ENCODE measurements at regions not wholly inside any gene's neighbourhood (a gene's known extent, or its start where the extent isn't known, plus 50 kb on each side); places are given as distances from the start of the nearest gene placed in this dataset.
"Not testable (repeated sequence)": the region's sequence is repeated elsewhere in the genome, so short reads cannot be mapped to it uniquely, and the experiment has no call there.

DNA sequence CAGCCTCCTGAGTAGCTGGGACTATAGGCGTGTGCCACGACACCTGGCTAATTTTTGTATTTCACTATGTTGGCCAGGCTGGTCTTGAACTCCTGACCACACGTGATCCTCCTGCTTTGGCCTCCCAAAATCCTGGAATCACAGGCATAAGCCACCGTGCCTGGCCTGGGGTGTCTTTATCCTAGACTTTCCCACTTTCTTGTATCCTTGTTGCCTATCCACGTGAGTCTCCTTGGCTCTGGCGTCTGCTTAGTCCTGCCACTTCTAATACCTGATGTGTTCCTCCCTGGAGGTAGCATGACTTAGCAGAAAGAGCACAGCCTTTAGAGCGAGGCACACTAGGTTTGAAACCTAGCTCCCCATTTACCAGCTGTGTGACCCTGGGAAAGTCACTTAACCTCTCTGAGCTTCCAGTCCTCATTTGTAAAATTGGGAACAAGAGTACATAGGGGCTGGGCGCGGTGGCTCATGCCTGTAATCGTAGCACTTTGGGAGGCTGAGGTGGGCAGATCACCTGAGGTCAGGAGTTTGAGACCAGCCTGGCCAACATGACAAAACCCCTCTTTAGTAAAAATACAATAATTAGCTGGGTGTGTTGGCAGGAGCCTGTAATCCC is 344.6 kb downstream of the TYW1 start:
- no peak for DNase-seq (ENCODE audit: low spot score)
- Mint-ChIP-seq H3K27ac (no peak overlapping the region), H3K36me3 (ENCODE audit: low read depth) (peaks cover 6% of the 10 kb centered on the region), H3K27me3 (ENCODE audit: insufficient read depth) (no peaks in the 10 kb centered on the region), H3K9me3 (no peaks in the 10 kb centered on the region), H3K4me3 (no peak overlapping the region), H3K4me1 (ENCODE audit: low read depth) (no peaks in the 10 kb centered on the region)
- intact Hi-C loops (cut with micrococcal nuclease), result no loop called here

DNA sequence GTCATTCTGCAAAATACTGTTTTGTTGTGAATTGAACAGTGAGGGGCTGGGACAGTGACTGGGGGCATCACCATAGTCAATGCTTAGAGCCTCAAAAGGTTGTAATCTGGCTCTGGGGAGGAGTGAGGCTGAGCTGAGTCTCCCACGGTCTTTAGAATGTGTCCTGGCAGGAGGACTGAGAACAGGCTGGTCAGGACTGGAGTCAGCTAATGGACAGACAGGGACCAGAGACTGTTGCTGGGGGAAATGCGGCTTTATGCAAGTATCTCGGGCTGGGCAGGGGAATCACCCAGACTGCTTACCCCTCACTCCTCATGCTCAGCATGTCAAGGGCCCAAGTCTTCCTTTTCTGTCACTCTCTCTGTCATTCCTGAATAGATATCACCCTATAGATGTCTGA is 346.5 kb downstream of the TYW1 start:
- no peaks in the 10 kb centered on the region for H3K9me3 Mint-ChIP-seq
- H3K4me1 Mint-ChIP-seq (ENCODE audit: low read depth), result no peaks in the 10 kb centered on the region
- DNase-seq (ENCODE audit: low spot score), result no peak
- intact Hi-C loops (cut with micrococcal nuclease), result no loop called here
- no peaks in the 10 kb centered on the region for H3K27me3 Mint-ChIP-seq (ENCODE audit: insufficient read depth)
- peaks cover 6% of the 10 kb centered on the region for H3K36me3 Mint-ChIP-seq (ENCODE audit: low read depth)
- no peak overlapping the region for H3K27ac Mint-ChIP-seq
- H3K4me3 Mint-ChIP-seq, result no peak overlapping the region

DNA sequence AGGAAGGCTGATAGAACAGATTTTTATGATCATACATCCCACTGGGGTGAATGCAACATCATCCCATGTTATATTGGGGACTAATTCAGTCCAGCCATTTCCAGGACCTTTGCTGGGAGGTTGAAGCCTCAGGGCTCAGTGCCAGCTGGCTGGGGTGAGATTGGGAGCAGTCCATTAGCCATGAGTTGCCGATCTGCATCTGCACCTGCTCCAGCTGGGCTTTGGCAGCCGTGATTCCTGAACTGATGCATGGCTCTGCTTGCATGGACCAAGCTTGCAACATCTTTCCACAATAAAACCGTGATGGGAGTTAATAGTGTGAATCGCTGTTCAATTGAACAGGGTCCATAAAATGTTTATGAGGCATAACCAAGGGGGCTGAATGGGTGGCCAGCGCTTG is 346.9 kb downstream of the TYW1 start:
- H3K4me1 Mint-ChIP-seq (ENCODE audit: low read depth), result no peaks in the 10 kb centered on the region
- H3K36me3 Mint-ChIP-seq (ENCODE audit: low read depth), result peaks cover 6% of the 10 kb centered on the region
- intact Hi-C loops (cut with micrococcal nuclease), result no loop called here
- H3K9me3 Mint-ChIP-seq, result no peaks in the 10 kb centered on the region
- no peak overlapping the region for H3K4me3 Mint-ChIP-seq
- DNase-seq (ENCODE audit: low spot score), result no peak
- H3K27ac Mint-ChIP-seq, result no peak overlapping the region
- H3K27me3 Mint-ChIP-seq (ENCODE audit: insufficient read depth), result no peaks in the 10 kb centered on the region

DNA sequence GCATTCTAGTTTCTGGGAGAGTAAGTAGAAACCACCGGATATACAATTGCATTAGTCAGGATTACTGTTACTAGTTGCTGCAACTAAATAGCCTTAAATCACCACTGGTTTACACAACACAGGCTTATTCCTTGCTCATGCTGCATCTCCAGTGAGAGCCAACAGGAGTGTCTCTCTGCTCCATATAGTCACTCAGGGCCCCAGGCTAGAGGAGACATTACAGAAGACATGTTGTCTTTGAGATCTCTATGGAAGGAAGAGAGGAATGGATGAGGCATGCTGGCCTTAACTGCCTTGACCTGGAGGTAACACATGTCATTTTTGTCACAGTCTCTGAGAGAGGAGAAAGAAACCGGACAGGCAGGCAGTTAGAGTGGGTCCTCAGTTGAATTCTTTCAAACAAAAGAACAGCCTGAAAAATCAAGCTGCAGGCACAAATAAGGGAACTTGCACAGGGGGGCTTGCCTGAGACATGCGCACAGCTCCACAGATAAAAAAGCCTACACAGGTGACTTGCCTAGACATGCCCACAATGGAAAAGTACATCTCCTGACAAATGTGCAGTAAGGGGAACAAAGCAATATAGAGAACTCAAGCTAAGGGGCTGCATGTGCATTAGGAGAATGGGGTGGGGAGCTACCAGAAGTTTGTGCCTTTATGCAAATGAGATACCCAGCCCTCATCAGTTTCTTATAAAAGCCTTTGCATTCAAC is 348.0 kb downstream of the TYW1 start:
- intact Hi-C loops (cut with micrococcal nuclease), result no loop called here
- peaks cover 6% of the 10 kb centered on the region for H3K36me3 Mint-ChIP-seq (ENCODE audit: low read depth)
- no peak overlapping the region for H3K4me3 Mint-ChIP-seq
- no peaks in the 10 kb centered on the region for H3K9me3 Mint-ChIP-seq
- no peaks in the 10 kb centered on the region for H3K27me3 Mint-ChIP-seq (ENCODE audit: insufficient read depth)
- DNase-seq (ENCODE audit: low spot score), result no peak
- no peak overlapping the region for H3K27ac Mint-ChIP-seq
- H3K4me1 Mint-ChIP-seq (ENCODE audit: low read depth), result no peaks in the 10 kb centered on the region

DNA sequence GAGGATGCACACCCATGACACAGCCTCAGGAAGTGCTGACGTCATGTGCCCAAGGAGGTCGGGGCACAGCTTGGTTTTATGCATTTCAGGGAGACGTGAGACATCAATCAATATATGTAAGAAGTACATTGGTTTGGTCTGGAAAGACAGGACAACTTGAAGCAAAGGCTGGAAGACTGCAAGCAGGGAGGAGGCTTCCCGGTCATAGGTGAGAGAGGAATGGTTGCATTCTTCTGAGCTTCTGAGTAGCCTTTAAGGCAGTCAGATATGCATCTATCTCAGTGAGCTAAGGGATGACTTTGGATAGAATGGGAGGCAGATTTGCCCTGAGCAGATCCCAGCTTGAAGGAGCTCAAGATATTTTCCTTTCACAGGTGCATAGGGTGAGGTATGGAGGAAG is 349.5 kb downstream of the TYW1 start:
- Mint-ChIP-seq H3K36me3 (ENCODE audit: low read depth) (peaks cover 5% of the 10 kb centered on the region), H3K4me1 (ENCODE audit: low read depth) (no peaks in the 10 kb centered on the region), H3K9me3 (no peaks in the 10 kb centered on the region), H3K4me3 (no peak overlapping the region), H3K27me3 (ENCODE audit: insufficient read depth) (no peaks in the 10 kb centered on the region), H3K27ac (no peak overlapping the region)
- no peak for DNase-seq (ENCODE audit: low spot score)
- intact Hi-C loops (cut with micrococcal nuclease), result no loop called here

DNA sequence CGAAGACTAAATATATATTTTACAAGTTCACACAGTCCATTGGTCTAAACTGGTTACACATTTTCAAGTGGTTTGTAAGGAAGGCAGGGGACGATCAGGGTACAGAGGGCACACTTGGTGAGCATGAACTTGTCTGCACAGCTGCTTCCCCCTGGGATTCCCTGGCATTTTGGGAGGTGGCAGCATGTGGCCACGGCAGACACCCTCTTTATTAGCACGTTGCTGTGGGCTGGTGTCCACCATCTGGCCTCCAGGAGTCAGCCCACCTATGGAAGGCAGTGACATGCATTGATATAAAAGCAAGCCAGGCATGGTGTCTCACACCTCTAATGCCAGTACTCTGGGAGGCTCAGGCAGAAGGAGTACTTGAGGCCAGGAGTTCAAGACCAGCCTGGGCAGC is 350.2 kb downstream of the TYW1 start:
- no peaks in the 10 kb centered on the region for H3K4me1 Mint-ChIP-seq (ENCODE audit: low read depth)
- intact Hi-C loops (cut with micrococcal nuclease), result no loop called here
- peaks cover 5% of the 10 kb centered on the region for H3K36me3 Mint-ChIP-seq (ENCODE audit: low read depth)
- no peak overlapping the region for H3K27ac Mint-ChIP-seq
- no peaks in the 10 kb centered on the region for H3K27me3 Mint-ChIP-seq (ENCODE audit: insufficient read depth)
- H3K4me3 Mint-ChIP-seq, result no peak overlapping the region
- no peaks in the 10 kb centered on the region for H3K9me3 Mint-ChIP-seq
- DNase-seq (ENCODE audit: low spot score), result no peak

DNA sequence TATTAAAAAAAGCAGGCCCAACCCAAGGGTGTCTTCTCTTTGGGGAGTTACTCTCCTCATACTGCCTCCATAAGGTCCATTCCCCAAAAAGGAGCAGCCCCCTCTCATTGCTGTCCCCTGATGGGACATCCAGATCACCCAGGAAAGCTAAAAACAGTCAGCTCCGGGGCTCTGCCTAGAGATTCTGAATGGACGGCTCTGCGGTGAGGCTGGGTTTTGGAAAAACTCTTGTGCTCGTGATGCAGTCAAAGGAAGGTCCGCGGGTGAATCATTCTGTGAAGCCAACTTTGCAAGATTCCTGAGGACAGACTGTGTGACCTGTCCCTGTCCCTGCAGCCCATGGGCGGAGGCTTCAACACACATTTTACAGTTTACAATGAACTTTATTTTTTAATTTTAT is 351.5 kb downstream of the TYW1 start:
- no peak overlapping the region for H3K4me3 Mint-ChIP-seq
- H3K9me3 Mint-ChIP-seq, result no peaks in the 10 kb centered on the region
- no peaks in the 10 kb centered on the region for H3K4me1 Mint-ChIP-seq (ENCODE audit: low read depth)
- peaks cover 2% of the 10 kb centered on the region for H3K36me3 Mint-ChIP-seq (ENCODE audit: low read depth)
- intact Hi-C loops (cut with micrococcal nuclease), result no loop called here
- no peaks in the 10 kb centered on the region for H3K27me3 Mint-ChIP-seq (ENCODE audit: insufficient read depth)
- no peak overlapping the region for H3K27ac Mint-ChIP-seq
- DNase-seq (ENCODE audit: low spot score), result no peak

DNA sequence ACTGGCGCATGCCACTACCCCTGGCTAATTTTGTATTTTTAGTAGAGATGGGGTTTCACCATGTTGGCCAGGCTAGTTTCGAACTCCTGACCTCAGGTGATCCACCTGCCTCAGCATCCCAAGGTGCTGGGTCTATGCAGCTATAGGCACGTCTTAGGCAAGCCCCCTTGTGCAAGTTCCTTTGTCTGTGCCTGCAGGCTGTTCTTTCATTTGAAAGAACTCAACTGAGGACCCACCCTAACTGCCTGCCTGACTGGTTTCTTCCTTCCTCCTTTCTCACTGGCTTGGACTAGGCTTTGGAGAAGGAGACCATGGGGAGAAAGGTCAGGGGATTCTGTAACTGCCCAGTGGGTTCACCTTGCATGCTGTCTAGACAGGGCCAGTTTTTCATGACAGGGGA is 361.0 kb downstream of the TYW1 start:
- DNase-seq (ENCODE audit: low spot score); H3K9me3 Mint-ChIP-seq; H3K4me3 Mint-ChIP-seq; H3K27me3 Mint-ChIP-seq (ENCODE audit: insufficient read depth); intact Hi-C loops (cut with micrococcal nuclease); H3K36me3 Mint-ChIP-seq (ENCODE audit: low read depth); H3K27ac Mint-ChIP-seq; H3K4me1 Mint-ChIP-seq (ENCODE audit: low read depth): not testable (repeated sequence)

DNA sequence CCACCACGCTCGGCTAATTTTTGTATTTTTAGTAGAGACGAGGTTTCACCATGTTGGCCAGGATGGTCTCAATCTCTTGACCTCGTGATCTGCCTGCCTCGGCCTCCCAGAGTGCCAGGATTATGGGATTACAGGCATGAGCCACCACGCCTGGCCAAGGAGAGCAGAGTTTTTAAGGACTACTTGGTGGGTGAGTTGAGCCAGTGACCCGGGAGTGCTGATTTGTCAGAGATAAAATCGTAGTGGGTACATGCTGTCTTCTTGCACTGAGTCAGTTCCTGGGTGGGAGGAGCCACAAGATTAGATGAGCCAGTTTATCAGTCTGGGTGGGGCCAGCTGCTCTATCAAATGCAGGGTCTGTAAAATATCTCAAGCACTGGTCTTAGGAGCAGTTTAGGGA is 361.7 kb downstream of the TYW1 start:
- H3K4me1 Mint-ChIP-seq (ENCODE audit: low read depth); H3K9me3 Mint-ChIP-seq; H3K36me3 Mint-ChIP-seq (ENCODE audit: low read depth); intact Hi-C loops (cut with micrococcal nuclease); H3K27me3 Mint-ChIP-seq (ENCODE audit: insufficient read depth); DNase-seq (ENCODE audit: low spot score); H3K4me3 Mint-ChIP-seq; H3K27ac Mint-ChIP-seq: not testable (repeated sequence)

DNA sequence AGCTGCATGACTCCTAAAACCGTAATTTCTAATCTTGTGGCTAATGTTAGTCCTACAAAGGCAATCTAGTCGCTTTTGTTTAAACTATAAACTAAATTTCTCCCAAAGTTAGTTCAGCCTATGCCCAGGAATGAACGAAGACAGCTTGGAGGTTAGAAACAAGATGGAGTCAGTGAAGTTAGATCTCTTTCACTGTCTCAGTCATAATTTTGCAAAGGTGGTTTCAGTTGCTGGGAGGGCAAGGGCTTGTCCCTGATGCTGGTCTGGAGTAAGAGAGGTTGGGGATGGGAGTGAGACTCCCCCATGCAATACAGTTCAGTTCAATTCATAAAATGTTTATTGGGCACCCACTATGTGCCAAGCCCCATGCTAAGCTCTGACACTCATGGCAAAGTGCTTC is 362.1 kb downstream of the TYW1 start:
- H3K27ac Mint-ChIP-seq; H3K4me1 Mint-ChIP-seq (ENCODE audit: low read depth); H3K27me3 Mint-ChIP-seq (ENCODE audit: insufficient read depth); H3K4me3 Mint-ChIP-seq; intact Hi-C loops (cut with micrococcal nuclease); H3K9me3 Mint-ChIP-seq; DNase-seq (ENCODE audit: low spot score); H3K36me3 Mint-ChIP-seq (ENCODE audit: low read depth): not testable (repeated sequence)

DNA sequence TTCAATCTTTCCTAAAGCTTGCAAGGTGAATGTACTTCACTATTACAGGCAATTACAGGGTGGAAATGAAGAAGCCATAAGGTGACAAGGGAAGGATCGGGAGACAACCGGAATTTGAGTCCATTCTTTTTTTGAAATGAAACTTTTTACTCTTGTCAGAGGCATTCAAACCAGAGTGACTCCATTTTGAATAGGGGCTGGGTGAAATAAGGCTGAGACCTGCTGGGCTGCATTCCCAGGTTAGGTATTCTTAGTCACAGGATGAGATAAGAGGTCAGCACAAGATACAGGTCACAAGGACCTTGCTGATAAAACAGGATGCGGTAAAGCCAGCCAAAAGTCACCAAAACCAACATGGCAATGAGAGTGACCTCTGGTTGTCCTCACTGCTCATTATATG is 363.3 kb downstream of the TYW1 start:
- intact Hi-C loops (cut with micrococcal nuclease), result no loop called here
- Mint-ChIP-seq H3K4me1 (ENCODE audit: low read depth) (no peaks in the 10 kb centered on the region), H3K36me3 (ENCODE audit: low read depth) (no peaks in the 10 kb centered on the region)

DNA sequence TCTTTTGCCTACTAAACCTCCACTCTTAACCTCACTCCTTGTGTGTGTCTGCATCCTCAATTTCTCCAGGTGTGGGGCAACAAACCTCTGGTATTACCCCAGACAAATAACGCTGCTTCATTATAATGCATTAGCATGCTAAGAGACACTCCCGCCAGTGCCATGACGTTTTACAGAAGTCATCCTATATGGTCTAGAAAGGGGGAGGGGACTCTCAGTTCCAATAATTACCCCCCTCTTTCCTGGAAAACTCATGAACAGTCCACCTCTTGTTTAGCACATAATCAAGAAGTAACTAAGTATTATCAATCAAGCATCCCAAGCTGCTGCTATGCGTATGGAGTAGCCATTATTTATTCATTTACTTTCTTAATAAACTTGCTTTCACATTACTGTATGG is 364.5 kb downstream of the TYW1 start:
- peaks cover 9% of the 10 kb centered on the region for H3K9me3 Mint-ChIP-seq
- no peak overlapping the region for H3K27ac Mint-ChIP-seq
- intact Hi-C loops (cut with micrococcal nuclease), result no loop called here
- no peaks in the 10 kb centered on the region for H3K27me3 Mint-ChIP-seq (ENCODE audit: insufficient read depth)
- H3K4me3 Mint-ChIP-seq, result no peak overlapping the region
- no peaks in the 10 kb centered on the region for H3K4me1 Mint-ChIP-seq (ENCODE audit: low read depth)
- no peak for DNase-seq (ENCODE audit: low spot score)
- no peaks in the 10 kb centered on the region for H3K36me3 Mint-ChIP-seq (ENCODE audit: low read depth)

More for the DNA sequence above, 363.3 kb downstream of the TYW1 start:
- H3K4me3 Mint-ChIP-seq, result no peak overlapping the region
- peaks cover 9% of the 10 kb centered on the region for H3K9me3 Mint-ChIP-seq
- DNase-seq (ENCODE audit: low spot score), result no peak
- no peak overlapping the region for H3K27ac Mint-ChIP-seq
- no peaks in the 10 kb centered on the region for H3K27me3 Mint-ChIP-seq (ENCODE audit: insufficient read depth)

DNA sequence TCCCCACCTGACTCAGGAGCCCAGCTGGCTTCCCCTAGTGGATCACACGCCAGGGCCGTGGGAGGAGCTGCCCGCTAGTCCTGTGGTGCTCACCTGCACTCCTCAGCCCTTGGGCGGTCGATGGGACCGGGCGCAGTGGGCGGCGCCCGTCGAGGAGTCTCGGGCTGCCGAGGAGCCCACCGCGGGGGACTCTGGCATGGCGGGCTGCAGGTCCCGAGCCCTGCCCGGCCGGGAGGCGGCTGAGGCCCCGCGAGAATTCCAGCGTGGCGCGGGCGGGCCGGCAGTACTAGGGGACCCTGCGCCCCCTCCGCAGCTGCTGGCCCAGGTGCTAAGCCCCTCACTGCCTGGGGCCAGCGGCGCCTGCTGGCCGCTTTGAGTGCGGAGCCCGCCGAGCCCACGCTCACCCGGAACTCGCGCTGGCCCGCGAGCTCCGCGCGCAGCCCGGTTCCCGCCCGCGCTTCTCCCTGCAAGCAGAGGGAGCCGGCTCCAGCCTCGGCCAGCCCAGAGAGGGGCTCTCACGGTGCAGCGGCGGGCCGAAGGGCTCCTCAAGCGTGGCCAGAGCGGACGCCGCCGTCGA is 367.9 kb downstream of the TYW1 start:
- Mint-ChIP-seq H3K27ac (no peak overlapping the region), H3K27me3 (ENCODE audit: insufficient read depth) (no peaks in the 10 kb centered on the region), H3K9me3 (no peaks in the 10 kb centered on the region), H3K4me3 (no peak overlapping the region), H3K36me3 (ENCODE audit: low read depth) (no peaks in the 10 kb centered on the region), H3K4me1 (ENCODE audit: low read depth) (no peaks in the 10 kb centered on the region)
- intact Hi-C loops (cut with micrococcal nuclease), result no loop called here
- DNase-seq (ENCODE audit: low spot score), result no peak

Measured in activated T-helper 1 cell treated with anti-CD3 and anti-CD28 coated beads, Interleukin-12 subunit alpha, Interleukin-12 subunit beta, Interleukin-2, Interleukin-4 antibody, amounts not matched to agents 30 ng/mL and 10 ng/mL and 1 ng/mL, durations not matched to agents 14 hours and 24 hours and 36 hours (primary cell).